ENCODE measurements at regions not wholly inside any gene's neighbourhood (a gene's known extent, or its start where the extent isn't known, plus 50 kb on each side); places are given as distances from the start of the nearest gene placed in this dataset.

GRCh38 chr12:42660968-42661937 lies 71.7 kb upstream of the PRICKLE1 start:
- no peak for DNase-seq

GRCh38 chr12:42660117-42660516 lies 70.6 kb upstream of the PRICKLE1 start:
- no peak for DNase-seq

- no peak for DNase-seq
These were observed 62.5 kb upstream of the PRICKLE1 start for GRCh38 chr12:42652048-42652447.

DNA sequence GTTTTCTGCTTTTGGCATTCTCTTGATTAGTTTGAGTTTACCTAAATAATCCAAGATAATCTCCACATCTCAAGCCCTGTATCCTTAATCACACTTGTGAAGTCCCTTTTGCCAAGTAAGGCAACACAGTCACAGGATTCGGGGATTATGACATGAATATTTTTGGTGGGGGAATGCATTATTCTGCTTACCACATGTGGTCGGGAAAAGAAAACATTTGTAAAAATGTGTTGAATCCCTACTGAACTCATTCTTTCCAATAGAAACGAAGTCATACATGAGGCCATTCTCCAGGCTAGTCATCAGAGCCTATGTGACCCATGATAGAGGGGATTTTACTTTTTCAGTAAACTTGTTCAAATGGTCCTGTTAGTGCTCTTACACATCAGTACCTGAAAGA lies 58.5 kb upstream of the PRICKLE1 start:
- no peak for DNase-seq

GRCh38 chr12:42643881-42644579 lies 54.5 kb upstream of the PRICKLE1 start:
- DNase-seq, result no peak

DNA sequence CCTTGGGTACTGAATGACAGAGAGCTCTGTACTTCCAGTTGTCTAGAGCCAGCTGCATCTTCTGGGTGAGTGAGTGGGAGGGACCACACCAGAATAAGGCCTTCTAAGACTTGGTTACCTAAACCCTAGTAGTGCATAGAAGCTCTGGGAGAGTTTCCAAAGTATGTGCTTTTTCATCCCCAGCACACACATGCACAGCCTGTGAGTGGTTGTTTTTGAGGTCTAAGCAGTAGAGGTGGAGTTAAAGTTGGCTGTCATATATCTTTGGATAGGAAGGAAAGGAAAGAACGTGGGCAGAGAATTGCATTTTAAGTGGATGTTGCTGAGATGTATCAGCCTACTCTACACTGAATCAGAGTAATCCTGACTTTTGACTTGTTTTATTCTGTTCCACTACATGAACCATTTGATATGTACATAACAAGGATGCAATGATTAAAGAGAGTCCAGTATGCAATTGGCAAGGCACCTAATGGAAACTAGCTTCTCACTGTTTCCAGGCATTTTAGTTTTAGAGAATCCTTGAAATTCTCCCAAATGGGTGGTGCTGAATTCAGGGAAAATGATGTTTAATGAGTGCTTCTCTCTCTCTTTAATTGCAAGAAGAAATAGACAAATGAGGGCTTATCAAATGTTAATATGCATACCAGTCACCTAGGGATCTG lies 51.8 kb upstream of the PRICKLE1 start:
- no peak for DNase-seq

- DNase-seq, result no peak
These were observed 50.8 kb upstream of the PRICKLE1 start for GRCh38 chr12:42640391-42640790.

DNA sequence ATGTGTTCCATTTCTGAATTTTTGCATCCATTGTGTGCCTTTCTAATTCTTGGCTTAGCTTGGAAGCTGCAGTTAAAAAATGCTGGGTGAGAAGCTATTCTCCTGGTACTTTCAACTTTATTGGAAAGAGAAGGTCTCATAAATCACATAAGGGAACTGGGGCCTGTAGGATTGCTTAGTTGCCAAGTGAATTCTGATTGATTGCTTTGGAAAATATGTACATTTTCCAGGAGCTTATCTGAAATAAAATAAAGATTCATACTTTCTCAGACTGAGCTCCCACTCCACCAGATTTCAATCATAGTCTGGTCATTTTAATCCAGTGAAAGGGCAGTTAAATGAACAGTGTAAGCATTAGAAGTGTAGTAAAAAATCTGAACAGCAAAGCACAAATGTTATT lies 50.0 kb upstream of the PRICKLE1 start:
- no peak for DNase-seq
